ENCODE measurements at regions not wholly inside any gene's neighbourhood (a gene's known extent, or its start where the extent isn't known, plus 50 kb on each side); places are given as distances from the start of the nearest gene placed in this dataset.

- H3K27me3 Mint-ChIP-seq (ENCODE audit: low read depth): no peaks in the 10 kb centered on the region
- H3K27ac Mint-ChIP-seq (ENCODE audit: unreplicated experiment): peak overlapping the region; percentile 62
- H3K4me3 Mint-ChIP-seq: no peak overlapping the region
- H3K4me1 Mint-ChIP-seq: peaks cover 20% of the 10 kb centered on the region
- no peaks in the 10 kb centered on the region for H3K36me3 Mint-ChIP-seq (ENCODE audit: low read depth)
- H3K9me3 Mint-ChIP-seq: no peaks in the 10 kb centered on the region
- TF ChIP-seq, protein P1, sequence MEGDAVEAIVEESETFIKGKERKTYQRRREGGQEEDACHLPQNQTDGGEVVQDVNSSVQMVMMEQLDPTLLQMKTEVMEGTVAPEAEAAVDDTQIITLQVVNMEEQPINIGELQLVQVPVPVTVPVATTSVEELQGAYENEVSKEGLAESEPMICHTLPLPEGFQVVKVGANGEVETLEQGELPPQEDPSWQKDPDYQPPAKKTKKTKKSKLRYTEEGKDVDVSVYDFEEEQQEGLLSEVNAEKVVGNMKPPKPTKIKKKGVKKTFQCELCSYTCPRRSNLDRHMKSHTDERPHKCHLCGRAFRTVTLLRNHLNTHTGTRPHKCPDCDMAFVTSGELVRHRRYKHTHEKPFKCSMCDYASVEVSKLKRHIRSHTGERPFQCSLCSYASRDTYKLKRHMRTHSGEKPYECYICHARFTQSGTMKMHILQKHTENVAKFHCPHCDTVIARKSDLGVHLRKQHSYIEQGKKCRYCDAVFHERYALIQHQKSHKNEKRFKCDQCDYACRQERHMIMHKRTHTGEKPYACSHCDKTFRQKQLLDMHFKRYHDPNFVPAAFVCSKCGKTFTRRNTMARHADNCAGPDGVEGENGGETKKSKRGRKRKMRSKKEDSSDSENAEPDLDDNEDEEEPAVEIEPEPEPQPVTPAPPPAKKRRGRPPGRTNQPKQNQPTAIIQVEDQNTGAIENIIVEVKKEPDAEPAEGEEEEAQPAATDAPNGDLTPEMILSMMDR (conservative IDR thresholded peaks at IDR 0.05): no peak
- DNase-seq (ENCODE audit: low read depth, low spot score): no peak
Observed at GRCh38 chr7:84274029-84274638, 79.5 kb upstream of the SEMA3A start.

DNA sequence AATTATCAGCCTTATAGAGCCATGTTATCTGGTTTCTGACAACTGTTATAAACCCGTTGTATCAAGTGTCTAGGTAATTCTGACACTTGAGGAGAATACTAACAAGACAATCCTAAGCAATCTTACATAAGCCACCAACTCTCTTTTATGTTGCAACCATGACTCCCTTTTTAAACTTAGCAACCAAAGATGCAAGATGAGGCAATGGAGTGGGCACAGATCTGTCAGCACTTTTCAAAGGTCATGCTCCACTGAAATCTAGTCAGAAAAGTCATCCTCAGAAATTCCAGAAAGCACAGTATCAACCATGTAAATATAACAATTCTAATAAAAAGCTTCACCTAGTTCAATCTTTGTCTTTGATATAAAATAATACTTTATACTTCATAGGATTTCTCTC is 77.0 kb upstream of the SEMA3A start:
- Mint-ChIP-seq H3K36me3 (ENCODE audit: low read depth) (no peaks in the 10 kb centered on the region), H3K27ac (ENCODE audit: unreplicated experiment) (no peak overlapping the region), H3K9me3 (no peaks in the 10 kb centered on the region), H3K4me1 (peaks cover 4% of the 10 kb centered on the region), H3K27me3 (ENCODE audit: low read depth) (no peaks in the 10 kb centered on the region), H3K4me3 (no peak overlapping the region)
- TF ChIP-seq, protein P1 (conservative IDR thresholded peaks at IDR 0.05): no peak
- no peak for DNase-seq (ENCODE audit: low read depth, low spot score)

DNA sequence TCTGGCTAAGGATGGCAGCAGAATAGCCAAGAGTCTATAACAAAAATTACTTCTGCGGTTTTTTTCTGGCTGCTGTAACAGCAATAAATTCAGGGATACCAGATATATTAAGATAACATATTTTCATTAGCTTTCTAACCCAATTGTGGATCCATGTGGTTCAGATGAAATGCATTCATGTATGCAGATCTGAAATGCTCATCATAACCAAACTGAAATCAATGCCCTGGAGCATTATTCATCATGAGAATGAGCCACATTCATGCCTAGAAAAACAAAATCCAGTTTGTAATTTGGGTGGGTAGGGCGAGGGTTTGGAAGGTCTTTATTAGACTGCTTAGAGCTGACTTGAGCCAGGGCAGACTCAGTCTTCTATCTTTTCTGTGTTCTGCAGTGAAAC is 69.8 kb upstream of the SEMA3A start:
- Mint-ChIP-seq H3K27me3 (ENCODE audit: low read depth) (no peaks in the 10 kb centered on the region), H3K36me3 (ENCODE audit: low read depth) (no peaks in the 10 kb centered on the region), H3K4me1 (peaks cover 4% of the 10 kb centered on the region), H3K27ac (ENCODE audit: unreplicated experiment) (no peak overlapping the region), H3K4me3 (no peak overlapping the region), H3K9me3 (no peaks in the 10 kb centered on the region)
- TF ChIP-seq, protein P1 (conservative IDR thresholded peaks at IDR 0.05): no peak
- DNase-seq (ENCODE audit: low read depth, low spot score): no peak

DNA sequence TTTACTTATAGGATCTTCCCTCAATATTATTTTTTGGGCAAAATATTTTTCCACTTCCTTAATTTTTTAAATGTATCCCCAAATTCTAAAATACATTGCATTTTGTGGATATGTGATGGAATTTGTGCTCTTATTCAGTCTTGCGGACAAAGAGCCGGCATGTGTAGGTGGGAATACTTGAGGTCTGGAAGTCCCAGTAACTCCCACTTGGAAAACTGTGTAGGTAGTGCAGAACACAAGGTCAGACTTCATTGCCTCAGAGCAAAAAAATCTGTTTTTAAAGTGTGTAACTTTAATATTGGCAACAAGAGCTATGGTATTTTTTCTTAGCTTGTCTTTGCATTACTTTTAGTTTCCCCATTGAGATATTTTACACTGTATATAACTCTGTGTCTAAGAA is 68.5 kb upstream of the SEMA3A start:
- Mint-ChIP-seq H3K27ac (ENCODE audit: unreplicated experiment) (no peak overlapping the region), H3K4me3 (no peak overlapping the region), H3K4me1 (peaks cover 11% of the 10 kb centered on the region), H3K36me3 (ENCODE audit: low read depth) (no peaks in the 10 kb centered on the region), H3K27me3 (ENCODE audit: low read depth) (no peaks in the 10 kb centered on the region), H3K9me3 (no peaks in the 10 kb centered on the region)
- TF ChIP-seq, protein P1 (conservative IDR thresholded peaks at IDR 0.05): no peak
- DNase-seq (ENCODE audit: low read depth, low spot score): no peak

- Mint-ChIP-seq H3K4me3 (no peak overlapping the region), H3K27ac (ENCODE audit: unreplicated experiment) (no peak overlapping the region), H3K4me1 (peaks cover 27% of the 10 kb centered on the region), H3K36me3 (ENCODE audit: low read depth) (no peaks in the 10 kb centered on the region), H3K27me3 (ENCODE audit: low read depth) (no peaks in the 10 kb centered on the region), H3K9me3 (no peaks in the 10 kb centered on the region)
- DNase-seq (ENCODE audit: low read depth, low spot score): no peak
- TF ChIP-seq, protein P1 (conservative IDR thresholded peaks at IDR 0.05): no peak
Observed at GRCh38 chr7:84261509-84261908, 66.9 kb upstream of the SEMA3A start.
